ENCODE measurements at regions not wholly inside any gene's neighbourhood (a gene's known extent, or its start where the extent isn't known, plus 50 kb on each side); places are given as distances from the start of the nearest gene placed in this dataset.
A peak's percentile ranks its signal among the peaks of the same experiment; 100 is the strongest.
"Not testable (repeated sequence)": the region's sequence is repeated elsewhere in the genome, so short reads cannot be mapped to it uniquely, and the experiment has no call there.

DNA sequence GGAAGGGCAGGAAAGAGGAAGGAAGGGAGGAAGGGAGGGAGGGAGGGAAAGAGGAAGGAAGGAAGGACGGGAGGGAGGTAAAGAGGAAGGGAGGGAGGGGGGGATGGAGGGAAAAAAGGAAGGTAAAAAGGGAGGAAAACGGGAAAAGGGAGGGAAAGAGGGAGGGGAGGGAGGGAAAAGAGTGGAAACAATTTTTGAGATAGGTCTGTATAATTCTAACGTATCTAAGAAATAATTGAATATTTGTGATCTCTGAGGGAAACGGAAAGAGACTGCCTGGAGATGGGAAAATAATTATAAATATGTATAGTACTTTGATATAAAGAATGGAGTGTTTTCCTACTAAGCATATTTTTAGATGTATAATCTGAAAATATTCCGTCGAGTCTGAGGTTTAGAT lies 158.2 kb upstream of the FOXK1 start:
- DNase-seq (ENCODE audit: low read depth in 2 of 2) = no peak

DNA sequence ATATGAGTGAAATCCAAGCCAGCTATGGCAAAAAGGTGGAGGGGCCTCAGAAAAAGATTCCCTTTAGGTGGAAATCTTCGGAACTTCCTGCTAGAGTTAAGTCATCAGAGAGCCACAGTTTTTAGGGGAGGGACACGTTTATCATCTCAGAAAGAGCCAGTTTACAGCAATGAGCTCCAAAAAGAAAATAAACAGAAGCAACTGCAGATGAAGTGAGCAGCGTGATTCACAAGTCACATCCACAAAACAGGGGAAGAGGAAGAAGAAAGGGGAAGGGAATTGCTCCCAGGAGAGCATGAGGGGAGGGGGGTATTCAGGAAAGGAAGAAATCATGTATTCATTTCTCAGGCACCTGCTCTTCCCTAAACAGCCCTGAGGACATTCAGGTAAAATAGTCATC lies 156.2 kb upstream of the FOXK1 start:
- DNase-seq (ENCODE audit: low read depth in 2 of 2) = no peak

DNA sequence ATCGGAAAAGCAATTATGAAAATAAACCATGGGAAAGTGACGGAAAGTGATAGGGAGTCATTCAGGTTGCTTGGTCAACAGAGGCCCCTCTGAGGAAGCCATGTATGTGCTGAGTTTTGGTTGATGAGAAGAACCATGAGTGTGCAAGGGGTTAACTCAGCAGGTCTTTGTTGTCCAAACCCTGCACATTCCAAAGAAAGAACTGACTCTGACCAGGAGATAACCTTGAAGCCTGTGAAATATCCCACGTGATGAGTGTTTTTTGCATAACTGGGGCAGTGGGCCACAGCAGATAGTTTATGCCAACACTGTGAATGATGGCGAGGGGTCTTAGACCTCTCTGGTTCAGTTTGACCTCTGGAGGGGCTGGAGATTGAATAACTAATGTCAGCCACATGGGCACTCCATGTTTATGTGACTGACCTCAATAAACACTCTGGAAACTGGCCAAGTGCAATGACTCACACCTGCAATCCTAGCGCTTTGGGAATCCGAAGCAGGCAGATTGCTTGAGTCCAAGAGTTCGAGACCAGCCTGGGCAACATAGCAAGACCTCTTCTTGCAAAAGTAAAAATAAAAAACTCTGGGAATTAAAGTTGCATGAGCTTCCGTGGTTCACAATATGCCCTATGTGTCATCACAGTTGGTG lies 154.0 kb upstream of the FOXK1 start:
- no peak for DNase-seq (ENCODE audit: low read depth in 2 of 2)

DNA sequence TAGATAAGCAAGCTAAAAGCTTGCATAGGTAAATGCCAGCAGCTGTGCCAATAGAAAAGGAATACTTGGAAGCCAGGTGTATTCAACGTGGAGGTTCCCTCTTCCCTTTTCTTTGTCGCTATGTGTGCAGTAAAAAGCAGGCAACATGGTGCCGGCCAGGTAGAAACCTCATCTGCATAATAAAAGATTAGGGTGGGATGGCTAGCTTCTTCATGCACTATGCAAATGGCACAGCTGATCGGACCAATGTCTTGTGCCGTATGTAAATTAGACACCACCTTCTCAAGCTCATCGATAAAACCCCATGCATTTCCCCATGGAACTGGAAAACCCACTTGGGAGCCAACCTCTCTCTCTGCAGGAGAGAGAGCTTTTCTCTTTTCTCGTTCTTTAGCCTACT lies 150.9 kb upstream of the FOXK1 start:
- DNase-seq (ENCODE audit: low read depth in 2 of 2) = no peak

DNA sequence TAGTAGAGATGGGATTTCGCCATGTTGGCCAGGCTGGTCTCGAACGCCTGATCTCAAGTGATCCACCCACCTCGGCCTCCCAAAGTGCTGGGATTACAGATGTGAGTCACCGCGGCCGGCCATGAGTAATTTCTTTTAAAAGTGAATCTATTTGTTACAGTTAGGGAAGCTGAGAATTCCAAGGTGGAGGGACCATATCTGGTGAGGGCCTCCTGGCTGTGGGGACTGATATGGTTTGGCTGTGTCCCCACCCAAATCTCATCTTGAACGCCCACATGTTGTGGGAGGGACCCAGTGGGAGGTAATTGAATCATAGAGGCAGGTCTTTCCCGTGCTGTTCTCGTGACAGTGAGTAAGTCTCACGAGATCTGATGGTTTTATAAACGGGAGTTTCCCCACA lies 148.8 kb upstream of the FOXK1 start:
- not testable (repeated sequence) for DNase-seq (ENCODE audit: low read depth in 2 of 2)

DNA sequence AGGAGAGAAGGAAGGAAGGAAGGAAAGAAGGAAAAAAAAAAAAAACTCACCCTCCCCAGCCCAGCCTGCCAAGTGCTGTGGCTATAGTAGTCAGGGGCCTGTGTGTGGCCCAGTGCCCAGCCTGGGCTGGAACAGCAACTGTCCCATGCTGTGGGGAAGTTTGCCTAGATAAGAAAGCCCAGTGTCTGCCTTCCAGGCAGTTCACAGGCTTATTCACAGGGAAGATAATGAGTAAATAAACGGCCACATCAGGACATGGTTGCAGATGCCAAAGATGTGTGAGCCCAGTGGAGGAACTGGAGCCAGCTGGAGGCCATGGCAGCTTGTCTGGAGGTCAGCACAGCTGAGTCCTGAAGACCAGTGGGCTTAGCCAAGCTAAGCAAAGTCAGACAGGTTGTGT lies 132.4 kb upstream of the FOXK1 start:
- DNase-seq (ENCODE audit: low read depth in 2 of 2) = no peak

DNA sequence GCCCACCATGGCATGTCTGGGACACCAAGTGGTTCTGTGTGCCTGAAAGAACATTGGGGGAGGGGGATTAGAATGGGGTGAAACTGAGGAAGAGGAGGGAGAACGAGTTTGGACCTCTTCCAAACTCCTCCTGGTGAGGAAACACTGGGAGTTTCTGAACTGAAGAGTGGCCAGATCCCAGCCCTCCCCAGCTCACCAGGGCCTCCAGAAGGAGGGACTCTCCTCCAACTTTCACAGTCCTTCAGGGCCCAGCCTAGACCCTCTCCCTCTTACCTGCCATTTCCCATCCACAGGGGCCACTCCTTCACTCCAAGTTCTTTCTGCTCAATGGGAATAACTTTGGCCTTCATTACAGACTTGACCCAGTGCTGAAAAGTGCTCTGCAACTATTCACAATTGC lies 132.0 kb upstream of the FOXK1 start:
- DNase-seq (ENCODE audit: low read depth in 2 of 2) = no peak

DNA sequence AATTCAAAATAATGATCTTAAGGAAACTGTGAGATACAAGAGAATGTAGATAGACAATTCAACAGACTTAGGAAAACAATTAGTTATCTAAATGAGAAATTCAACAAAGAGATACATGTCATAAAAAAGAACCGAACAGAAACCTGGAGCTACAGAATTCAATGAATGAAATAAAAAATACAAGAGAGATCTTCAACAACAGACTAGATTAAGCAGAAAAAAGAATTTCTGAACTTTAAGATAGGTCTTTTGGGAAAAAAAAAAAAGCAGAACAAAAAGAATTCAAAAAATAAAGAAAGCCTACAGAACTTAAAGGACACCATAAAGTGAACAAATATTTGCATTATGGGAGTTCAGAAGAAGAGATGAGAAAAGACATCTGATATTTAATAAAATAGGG lies 129.1 kb upstream of the FOXK1 start:
- DNase-seq (ENCODE audit: low read depth in 2 of 2) = no peak

DNA sequence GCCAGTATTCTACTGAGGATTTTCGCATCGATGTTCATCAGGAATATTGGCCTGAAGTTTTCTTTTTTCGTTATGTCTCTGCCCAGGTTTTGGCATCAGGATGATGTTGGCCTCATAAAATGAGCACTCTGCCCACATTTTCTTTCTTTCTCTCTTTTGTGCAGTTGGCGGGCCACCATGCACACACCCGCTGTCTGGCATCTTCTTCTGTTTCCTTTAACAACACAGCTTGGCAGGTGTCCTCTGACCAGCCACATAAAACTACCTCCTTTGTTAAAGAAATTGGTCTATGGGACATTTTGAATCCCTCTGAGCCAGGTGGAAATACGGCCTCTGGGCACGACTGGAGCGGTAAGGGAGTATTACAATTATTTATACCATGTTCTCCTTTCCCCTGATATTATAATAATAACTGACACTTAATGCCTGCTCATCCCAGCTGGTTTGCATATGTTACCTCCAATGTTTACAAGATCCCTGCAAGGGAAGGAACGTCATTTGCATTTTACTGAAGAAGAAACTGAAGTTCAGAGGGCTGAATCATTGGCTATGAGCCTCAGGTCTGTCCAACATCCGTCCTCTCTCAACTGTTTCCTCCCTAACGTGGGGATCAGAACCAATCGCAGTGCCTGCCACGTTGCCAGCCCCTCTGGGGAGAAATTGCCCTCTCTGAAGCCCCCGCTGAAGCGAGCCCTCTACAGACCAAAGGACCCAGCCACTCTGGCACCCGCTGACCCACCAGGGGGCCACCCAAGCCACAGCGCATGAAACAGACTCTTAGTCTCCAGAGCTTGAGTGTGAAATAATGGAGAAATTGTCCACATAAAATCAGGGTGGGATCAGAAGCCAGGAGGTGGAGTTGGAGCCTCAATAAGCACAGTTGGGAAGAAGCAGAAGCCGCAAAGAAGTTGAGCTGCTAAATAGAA lies 125.0 kb upstream of the FOXK1 start:
- DNase-seq (ENCODE audit: low read depth in 2 of 2) = no peak

DNA sequence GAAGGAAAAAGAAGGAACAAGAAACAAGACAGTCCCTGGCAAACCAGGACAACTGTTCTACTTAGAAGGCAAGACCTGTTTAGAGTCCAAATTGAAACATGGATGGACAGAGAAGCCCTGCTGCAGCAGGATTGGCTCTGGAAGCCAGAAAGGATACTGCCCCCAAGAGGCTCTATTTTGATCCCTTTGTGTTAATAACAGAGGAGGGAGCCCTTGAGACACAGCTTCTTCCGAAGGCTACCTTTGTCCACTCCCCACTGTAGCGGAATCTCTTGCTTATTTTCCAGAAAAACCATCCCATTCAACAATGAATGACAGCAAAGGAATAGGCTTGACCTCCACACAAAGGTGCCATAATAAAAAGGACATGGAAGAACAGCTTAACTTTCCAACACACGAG lies 120.3 kb upstream of the FOXK1 start:
- no peak for DNase-seq (ENCODE audit: low read depth in 2 of 2)

DNA sequence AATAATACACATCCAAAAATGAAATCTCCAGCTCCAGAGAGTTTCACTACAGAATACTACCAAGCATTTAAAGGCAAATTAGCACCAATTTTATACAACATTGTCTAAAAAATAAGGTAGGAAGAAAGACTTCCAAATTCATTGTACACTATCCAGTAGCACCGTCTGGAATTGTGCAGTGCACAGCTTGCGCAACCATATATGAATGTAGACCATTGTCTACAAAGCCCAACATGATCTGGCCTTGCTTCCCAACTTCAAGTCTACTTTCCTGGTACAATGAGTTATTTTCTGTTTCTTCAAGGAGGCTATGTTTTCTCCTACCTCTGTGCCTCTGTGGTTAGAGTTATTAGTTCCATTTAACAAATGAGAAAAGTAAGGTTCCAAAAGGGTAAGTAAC lies 115.4 kb upstream of the FOXK1 start:
- DNase-seq (ENCODE audit: low read depth in 2 of 2) = no peak

DNA sequence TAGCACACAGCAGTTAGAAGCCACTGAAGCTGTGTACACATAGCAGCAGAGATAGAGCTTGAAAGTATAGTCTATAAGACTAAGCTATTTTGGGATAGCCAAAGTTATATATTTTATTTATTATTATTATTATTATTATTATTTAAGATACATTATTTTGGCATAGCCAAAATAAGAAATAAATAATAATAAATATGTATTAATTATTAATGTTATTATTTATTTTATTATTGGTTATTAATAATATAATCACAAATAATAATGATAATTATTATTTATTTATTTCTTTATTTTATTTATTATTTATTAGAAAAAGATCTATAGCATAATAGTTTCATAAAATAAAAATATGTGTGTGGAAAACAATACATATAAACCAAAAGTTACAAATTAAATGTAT lies 107.2 kb upstream of the FOXK1 start:
- no peak for DNase-seq (ENCODE audit: low read depth in 2 of 2)

DNA sequence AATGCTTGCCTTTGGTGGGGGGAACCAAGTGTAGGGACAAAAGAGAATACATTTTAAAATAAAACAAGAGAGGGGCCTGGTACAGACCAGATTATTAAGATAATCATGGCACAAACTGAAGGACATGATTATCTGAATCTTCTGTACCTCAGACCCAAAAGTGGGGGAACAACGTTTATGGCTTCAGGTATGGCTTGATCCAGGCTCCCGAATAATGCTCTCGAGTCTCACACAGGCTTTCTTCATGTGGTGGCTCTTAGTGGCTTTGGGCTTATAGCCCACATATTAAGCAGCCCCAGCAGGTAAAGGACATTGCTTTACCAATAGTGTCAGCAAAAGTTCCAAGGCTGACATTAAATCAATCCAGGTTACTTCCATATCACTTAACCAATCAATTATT lies 106.8 kb upstream of the FOXK1 start:
- DNase-seq (ENCODE audit: low read depth in 2 of 2) = no peak

DNA sequence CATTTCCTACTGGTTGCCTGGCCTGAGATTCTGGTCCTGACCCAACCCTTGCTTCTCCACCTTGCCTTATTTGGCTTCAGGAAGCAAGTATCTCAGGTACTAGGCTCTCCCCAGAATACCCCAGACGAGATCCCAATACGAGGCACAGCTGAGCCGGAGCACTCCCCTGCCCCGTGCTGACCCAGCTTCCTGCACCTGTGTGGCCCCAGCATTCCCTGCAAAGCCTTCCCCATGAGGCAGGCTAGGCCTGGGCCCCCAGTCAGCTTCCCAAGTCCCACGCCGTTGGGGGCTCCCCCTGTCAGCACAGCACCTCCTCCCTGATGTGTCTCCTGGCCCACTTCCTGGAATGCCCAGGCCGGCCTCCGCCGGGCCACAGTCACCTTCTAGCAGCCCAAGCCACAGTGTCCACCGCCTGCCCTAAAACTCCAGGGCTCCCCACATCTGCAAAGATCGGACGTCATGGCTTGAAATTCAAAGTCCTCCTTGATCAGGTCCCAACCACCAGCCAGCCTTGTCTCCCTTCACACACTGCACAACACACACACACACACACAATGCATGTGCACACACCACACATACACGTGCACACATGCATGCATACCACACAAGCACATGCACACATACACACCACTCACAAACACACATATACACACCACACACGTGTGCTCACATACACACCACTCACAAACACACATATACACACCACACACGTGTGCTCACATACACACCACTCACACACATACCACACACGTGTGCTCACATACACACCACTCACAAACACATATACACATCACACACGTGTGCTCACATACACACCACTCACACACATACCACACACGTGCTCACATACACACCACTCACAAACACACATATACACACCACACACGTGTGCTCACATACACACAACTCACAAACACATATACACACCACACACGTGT lies 78.9 kb upstream of the FOXK1 start:
- no peak for DNase-seq (ENCODE audit: low read depth in 2 of 2)

DNA sequence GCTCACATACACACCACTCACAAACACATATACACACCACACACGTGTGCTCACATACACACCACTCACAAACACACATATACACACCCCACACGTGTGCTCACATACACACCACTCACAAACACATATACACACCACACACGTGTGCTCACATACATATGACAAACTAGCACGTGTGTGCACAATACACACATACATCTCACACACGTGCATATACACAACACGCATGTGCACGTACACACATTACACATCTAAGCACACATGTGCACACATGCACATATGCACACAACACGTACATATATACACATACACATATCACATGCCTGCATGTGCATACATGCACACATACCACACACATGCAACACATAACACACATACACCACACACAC lies 78.3 kb upstream of the FOXK1 start:
- no peak for DNase-seq (ENCODE audit: low read depth in 2 of 2)

DNA sequence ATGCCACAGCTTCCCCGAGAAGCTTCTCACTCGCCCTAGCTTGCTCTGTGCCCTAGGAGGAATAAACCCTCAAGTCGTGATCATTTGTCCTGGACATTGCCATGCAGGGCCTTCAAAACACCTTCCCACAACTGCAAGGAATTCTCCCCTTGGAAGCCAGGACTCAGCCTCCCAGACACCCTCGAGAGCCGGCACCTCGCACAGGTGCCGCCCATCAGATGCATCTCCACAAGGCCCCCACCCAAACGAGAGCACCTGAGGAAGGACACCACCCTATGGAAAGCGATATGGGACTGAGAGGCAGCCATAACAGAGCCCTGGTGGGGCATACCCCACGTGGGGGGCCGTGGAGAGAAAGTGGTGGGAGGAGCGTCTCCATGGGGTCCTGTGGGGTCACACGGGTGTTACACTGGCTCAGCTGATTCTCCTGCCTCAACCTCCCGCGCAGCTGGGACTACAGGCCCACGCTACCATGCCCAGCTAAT lies 77.6 kb upstream of the FOXK1 start:
- no peak for DNase-seq (ENCODE audit: low read depth in 2 of 2)

DNA sequence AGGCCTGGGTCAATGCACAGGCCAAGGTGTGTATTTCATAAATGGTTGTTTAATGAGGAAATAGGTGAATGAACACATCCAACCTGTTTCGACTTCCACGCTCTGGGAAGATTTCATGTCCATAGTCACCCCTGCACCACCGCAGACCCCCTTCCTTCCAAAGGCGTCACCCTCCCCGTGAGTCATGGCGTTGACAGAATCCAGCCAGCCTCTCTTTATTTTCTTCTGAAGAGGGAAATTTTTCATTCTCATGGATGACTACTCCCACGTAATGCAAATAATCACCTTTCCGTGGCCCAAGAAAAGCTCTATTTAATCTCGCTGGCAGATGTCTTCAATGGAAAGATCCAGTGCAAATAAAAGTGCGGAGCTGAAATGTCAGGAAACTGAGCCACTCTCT lies 75.3 kb upstream of the FOXK1 start:
- DNase-seq (ENCODE audit: low read depth in 2 of 2) = no peak

DNA sequence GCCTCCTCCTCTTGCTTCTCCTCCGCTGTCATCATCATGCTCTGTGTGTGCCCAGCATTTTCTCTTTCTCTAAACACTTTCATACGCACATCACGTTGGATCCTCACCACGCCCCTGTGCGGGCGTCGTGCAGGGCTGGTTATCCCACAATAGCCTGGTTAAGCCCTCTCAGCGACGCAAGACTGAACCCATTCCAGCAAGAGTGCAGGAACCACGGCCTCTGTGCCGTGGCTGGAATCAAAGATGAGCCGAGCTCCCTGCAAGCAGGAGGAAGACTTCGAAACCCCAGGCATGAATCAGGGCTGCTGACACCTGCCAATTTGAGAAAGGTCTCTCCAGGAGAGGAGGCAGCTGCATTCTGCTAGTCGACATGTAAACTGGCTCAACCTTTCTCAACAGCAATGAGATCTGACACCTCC lies 74.8 kb upstream of the FOXK1 start:
- no peak for DNase-seq (ENCODE audit: low read depth in 2 of 2)

DNA sequence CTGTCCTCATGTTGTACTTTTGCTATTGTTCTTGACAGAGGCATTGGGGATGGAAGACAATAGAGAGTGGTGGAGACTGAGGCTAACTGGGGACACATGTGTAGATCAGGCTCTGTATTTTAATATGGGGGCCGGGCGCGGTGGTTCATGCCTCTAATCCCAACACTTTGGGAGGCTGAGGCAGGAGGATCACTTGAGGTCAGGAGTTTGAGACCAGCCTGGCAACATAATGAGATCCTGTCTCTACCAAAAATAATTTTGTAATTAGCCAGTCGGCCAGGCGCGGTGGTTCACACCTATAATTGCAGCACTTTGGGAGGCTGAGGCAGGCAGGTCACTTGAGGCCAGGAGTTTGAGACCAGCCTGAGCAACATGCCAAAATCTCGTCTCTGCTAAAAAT lies 72.5 kb upstream of the FOXK1 start:
- not testable (repeated sequence) for DNase-seq (ENCODE audit: low read depth in 2 of 2)

DNA sequence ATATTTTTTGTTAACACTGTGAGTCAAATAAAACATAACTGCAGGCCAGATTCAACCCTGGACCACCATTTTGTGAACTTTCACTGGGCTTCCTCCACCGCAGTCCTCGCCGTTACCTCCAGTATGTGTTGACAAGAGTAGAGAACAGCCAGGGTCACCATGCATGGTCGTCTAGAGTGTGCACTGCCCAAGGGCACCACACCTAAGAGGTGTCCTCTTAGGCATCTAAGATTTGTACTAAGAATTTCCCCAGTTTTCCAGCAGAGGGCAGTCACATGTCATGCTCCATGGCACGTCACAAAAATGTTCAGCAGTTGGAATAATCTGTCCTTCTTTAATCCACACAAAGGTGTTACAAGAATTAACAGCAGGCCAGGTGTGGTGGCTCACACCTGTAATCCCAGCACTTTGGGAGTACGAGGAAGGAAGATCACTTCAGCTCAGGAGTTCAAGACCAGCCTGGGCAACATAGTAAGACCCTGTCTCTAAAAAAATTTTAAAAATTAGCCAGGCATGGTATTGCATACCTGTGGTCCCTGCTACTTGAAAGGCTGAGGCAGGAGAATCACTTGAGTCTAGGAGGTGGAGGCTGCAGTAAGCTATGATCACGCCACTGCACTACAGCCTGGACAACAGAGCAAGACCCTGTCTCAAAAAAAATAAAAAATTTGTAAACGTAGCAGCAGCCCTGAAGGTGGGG lies 71.2 kb upstream of the FOXK1 start:
- peak; percentile 14 to 17 for DNase-seq (ENCODE audit: low read depth in 2 of 2)

DNA sequence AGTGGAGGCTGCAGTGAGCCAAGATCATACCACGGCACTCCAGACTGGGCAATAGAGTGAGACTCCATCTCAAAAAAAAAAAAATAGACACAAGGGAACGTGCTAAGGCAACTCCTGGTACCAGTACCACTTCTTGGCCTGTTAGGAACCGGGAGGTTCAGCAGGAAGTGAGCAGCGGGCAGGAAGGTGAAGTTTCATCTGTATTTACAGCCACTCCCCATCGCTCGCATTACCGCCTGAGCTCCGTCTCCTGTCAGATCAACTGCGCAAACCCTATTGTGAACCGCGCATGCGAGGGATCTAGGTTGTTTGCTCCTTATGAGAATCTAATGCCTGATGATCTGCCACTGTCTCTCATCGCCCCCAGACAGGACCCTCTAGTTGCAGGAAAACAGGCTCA lies 69.9 kb upstream of the FOXK1 start:
- no peak for DNase-seq (ENCODE audit: low read depth in 2 of 2)
